Uterus (tissue), 2 donors: ENCODE measurements at regions not wholly inside any gene's neighbourhood (a gene's known extent, or its start where the extent isn't known, plus 50 kb on each side); places are given as distances from the start of the nearest gene placed in this dataset.

ENCODE experiments used
- CTCF ChIP-seq, 4 experiments: fragments of 200-600 bp in 2 of 4; fragments of 450-650 bp in 2 of 4; sonication (generic) in 2 of 4; IDR thresholded peaks; one replicate each; pipeline ENCODE4 v1.5.1; 2016 to 2019; ENCODE audit warnings: antibody characterized with exemption in 4 of 4, mild to moderate bottlenecking in 2 of 4, moderate library complexity in 1 of 4
- POLR2A ChIP-seq, 2 donors: fragments of 450-650 bp; IDR thresholded peaks; one replicate each; pipeline ENCODE4 v1.6.1; 2016; ENCODE audit warnings: antibody characterized with exemption in 2 of 2, mild to moderate bottlenecking in 1 of 2, moderate library complexity in 1 of 2

- no peak for TF ChIP-seq POLR2A (IDR thresholded peaks at IDR 0.05)
- no peak for TF ChIP-seq CTCF (IDR thresholded peaks at IDR 0.05)
These were observed 502.3 kb upstream of the HS6ST1 start for GRCh38 chr2:128821010-128821409.
